Smooth muscle cell (in vitro differentiated cells): ENCODE measurements at regions not wholly inside any gene's neighbourhood (a gene's known extent, or its start where the extent isn't known, plus 50 kb on each side); places are given as distances from the start of the nearest gene placed in this dataset.

ENCODE experiments used
- DNase-seq: peaks from one replicate; lab custom pipeline; 2025; ENCODE audit not compliant: unreplicated experiment; lab: John Stamatoyannopoulos, UW
- H2AFZ ChIP-seq: fragments of 200-600 bp; sonication (generic); 2 replicates; pipeline ENCODE4 v1.6.0; 2016; ENCODE audit warnings: antibody characterized with exemption, low read depth, mild to moderate bottlenecking
- H3F3A ChIP-seq: fragments of 200-600 bp; sonication (generic); 2 replicates; pipeline ENCODE4 v1.6.0; 2017; ENCODE audit warnings: antibody characterized with exemption, low read depth
- H3K27ac ChIP-seq: fragments of 200-600 bp; sonication (generic); 2 replicates; pipeline ENCODE4 v1.5.1; 2016; ENCODE audit warnings: low read depth, mild to moderate bottlenecking
- H3K27me3 ChIP-seq: fragments of 200-600 bp; sonication (generic); 2 replicates; pipeline ENCODE4 v1.6.1; 2016; ENCODE audit warnings: low read depth, mild to moderate bottlenecking
- H3K36me3 ChIP-seq: fragments of 200-600 bp; sonication (generic); 2 replicates; pipeline ENCODE4 v1.5.1; 2016; ENCODE audit warnings: low read depth
- H3K4me1 ChIP-seq: fragments of 200-600 bp; sonication (generic); 2 replicates; pipeline ENCODE4 v1.5.1; 2016; ENCODE audit warnings: low read depth
- H3K4me2 ChIP-seq: fragments of 200-600 bp; sonication (generic); 2 replicates; pipeline ENCODE4 v1.6.0; 2016; ENCODE audit warnings: mild to moderate bottlenecking
- H3K4me3 ChIP-seq: fragments of 200-600 bp; sonication (generic); 2 replicates; pipeline ENCODE4 v1.5.1; 2016; ENCODE audit warnings: mild to moderate bottlenecking
- H3K79me2 ChIP-seq: fragments of 200-600 bp; sonication (generic); 2 replicates; pipeline ENCODE4 v1.6.0; 2016; ENCODE audit warnings: low read depth, mild to moderate bottlenecking
- H3K9ac ChIP-seq: fragments of 200-600 bp; sonication (generic); 2 replicates; pipeline ENCODE4 v1.6.0; 2016; ENCODE audit warnings: low read depth
- H3K9me3 ChIP-seq: fragments of 200-600 bp; sonication (generic); replicated peaks from 2 replicates; pipeline ENCODE4 v1.5.1; 2016; ENCODE audit warnings: low read depth
- H4K20me1 ChIP-seq: fragments of 200-600 bp; sonication (generic); 2 replicates; pipeline ENCODE4 v1.6.0; 2016; ENCODE audit warnings: low read depth
- WGBS: methylation state at CpG from one replicate; pipeline ENCODE4 v1.1.7; 2016; ENCODE audit warnings: low lambda C conversion rate; 5-methylcytosine and 5-hydroxymethylcytosine counted together
- TF ChIP-seq, protein P1 (sequence below): fragments of 200-600 bp; sonication (generic); IDR thresholded peaks from 2 replicates; pipeline ENCODE4 v1.5.1; 2017; ENCODE audit warnings: borderline replicate concordance, mild to moderate bottlenecking, antibody characterized with exemption; ENCODE audit not compliant: insufficient read depth, poor library complexity, severe bottlenecking

DNA sequence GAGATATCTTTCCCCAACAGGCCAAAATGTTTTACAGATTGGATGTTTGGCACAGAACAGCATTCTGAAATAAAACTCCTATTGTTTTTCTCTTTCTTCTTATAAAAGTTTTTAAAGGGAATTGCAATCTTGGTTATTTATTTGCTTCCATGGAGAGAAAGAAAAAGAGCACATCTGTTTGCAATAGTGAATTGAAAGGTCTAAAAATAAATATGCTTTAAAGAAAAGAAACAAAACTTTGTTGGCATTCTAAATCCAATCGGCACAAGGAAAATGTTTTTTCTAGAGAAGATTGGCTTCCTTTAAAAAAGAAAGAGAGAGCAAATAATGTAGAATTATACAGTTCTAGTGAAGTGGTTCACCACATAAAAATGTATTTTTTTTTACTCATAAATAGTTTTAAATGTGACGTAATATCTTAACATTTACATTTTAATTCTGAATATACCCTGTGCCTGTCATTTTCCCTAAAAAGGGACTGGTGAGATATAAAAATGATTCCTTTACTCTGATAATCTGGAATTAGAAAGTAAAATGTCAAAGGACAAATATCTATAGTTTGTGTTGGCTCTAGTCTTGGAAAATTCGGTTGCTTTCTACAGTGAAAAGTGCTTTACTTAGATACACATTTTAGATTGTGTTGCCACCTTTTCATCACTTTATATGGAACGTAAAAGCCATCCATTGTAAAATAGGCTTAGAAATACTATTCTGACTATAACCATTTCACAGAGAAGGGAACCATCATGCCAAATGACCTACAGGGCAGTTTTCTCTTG lies 257.4 kb upstream of the CBLB start:
- Histone ChIP-seq H3K4me1 (peaks cover 25% of the 10 kb centered on the region), H3K27me3 (no peaks in the 10 kb centered on the region), H3K4me2 (no peak overlapping the region), H3K9ac (no peak overlapping the region), H3K36me3 (no peaks in the 10 kb centered on the region), H3F3A (peaks cover 5% of the 10 kb centered on the region), H4K20me1 (no peaks in the 10 kb centered on the region), H3K27ac (no peak overlapping the region), H3K4me3 (no peak overlapping the region), H3K9me3 (no peaks in the 10 kb centered on the region), H3K79me2 (no peaks in the 10 kb centered on the region), H2AFZ (peak overlapping the region; percentile 33)
- no peak for DNase-seq
- WGBS, result 83% methylated on average over 4 of the region's 4 CpGs
- TF ChIP-seq, protein P1, sequence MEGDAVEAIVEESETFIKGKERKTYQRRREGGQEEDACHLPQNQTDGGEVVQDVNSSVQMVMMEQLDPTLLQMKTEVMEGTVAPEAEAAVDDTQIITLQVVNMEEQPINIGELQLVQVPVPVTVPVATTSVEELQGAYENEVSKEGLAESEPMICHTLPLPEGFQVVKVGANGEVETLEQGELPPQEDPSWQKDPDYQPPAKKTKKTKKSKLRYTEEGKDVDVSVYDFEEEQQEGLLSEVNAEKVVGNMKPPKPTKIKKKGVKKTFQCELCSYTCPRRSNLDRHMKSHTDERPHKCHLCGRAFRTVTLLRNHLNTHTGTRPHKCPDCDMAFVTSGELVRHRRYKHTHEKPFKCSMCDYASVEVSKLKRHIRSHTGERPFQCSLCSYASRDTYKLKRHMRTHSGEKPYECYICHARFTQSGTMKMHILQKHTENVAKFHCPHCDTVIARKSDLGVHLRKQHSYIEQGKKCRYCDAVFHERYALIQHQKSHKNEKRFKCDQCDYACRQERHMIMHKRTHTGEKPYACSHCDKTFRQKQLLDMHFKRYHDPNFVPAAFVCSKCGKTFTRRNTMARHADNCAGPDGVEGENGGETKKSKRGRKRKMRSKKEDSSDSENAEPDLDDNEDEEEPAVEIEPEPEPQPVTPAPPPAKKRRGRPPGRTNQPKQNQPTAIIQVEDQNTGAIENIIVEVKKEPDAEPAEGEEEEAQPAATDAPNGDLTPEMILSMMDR, result no peak

DNA sequence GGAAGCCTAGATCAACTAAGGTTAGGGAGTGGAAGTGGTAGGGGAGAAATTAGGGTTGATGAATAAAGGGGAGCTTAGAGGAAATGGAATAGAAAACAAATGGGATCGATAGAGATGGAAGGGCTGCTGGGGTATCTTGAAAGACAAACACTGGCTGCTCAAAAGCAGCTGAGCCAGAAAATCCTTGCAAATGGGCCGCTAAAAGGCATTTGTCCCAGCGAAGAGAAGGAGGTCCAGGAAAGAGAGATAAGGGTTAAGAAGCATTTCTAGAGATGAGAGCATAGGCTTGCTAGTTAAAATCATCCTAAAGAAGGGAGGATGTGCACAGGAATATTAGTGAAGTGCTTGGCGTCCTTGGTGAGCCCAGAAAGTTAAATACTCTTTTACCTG lies 258.0 kb upstream of the CBLB start:
- DNase-seq, result no peak
- WGBS, result 65% methylated on average over 4 of the region's 4 CpGs
- Histone ChIP-seq H3K4me2 (no peak overlapping the region), H3K27me3 (no peaks in the 10 kb centered on the region), H3K9me3 (no peaks in the 10 kb centered on the region), H3K27ac (no peak overlapping the region), H3F3A (peaks cover 11% of the 10 kb centered on the region), H3K4me3 (no peak overlapping the region), H2AFZ (peak overlapping the region; percentile 33), H3K4me1 (peaks cover 30% of the 10 kb centered on the region), H3K36me3 (no peaks in the 10 kb centered on the region), H4K20me1 (no peaks in the 10 kb centered on the region), H3K9ac (no peak overlapping the region), H3K79me2 (no peaks in the 10 kb centered on the region)
- TF ChIP-seq, protein P1, result no peak

DNA sequence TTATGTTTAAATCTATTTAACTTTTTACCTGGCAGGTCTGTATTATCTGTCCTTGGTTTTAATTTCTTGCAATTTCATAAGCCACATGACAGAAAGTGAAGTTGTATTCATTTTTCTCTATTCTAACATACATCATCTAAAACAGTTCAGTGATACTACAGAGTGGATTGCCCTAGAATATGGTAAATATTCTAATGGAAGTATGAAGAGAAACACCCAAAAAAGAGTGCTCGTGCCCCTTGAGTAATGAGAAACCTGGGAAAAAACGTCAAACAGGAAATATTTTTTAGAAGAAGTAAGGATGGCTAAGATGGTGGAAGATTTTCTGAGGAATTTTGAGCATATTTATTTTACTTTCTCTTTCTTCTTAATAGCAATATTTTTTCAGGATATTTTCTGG lies 261.1 kb upstream of the CBLB start:
- Histone ChIP-seq H3K79me2 (no peaks in the 10 kb centered on the region), H3K4me1 (peaks cover 41% of the 10 kb centered on the region), H3K9ac (peak overlapping the region; percentile 29), H4K20me1 (no peaks in the 10 kb centered on the region), H3K9me3 (no peaks in the 10 kb centered on the region), H2AFZ (peak overlapping the region; percentile 91), H3F3A (peaks cover 15% of the 10 kb centered on the region), H3K27me3 (no peaks in the 10 kb centered on the region), H3K36me3 (no peaks in the 10 kb centered on the region), H3K27ac (peak overlapping the region; percentile 86), H3K4me2 (peak overlapping the region; percentile 78), H3K4me3 (no peak overlapping the region)
- 79% methylated on average over 2 of the region's 2 CpGs for WGBS
- DNase-seq, result no peak
- TF ChIP-seq, protein P1, result no peak
